ENCODE measurements at regions not wholly inside any gene's neighbourhood (a gene's known extent, or its start where the extent isn't known, plus 50 kb on each side); places are given as distances from the start of the nearest gene placed in this dataset.
"Not testable (repeated sequence)": the region's sequence is repeated elsewhere in the genome, so short reads cannot be mapped to it uniquely, and the experiment has no call there.

- intact Hi-C loops (cut with DNase I; ENCODE audit: low total_unique reads): no loop called here
- 44 to 63% (median 54%) methylated on average over 2 of the region's 2 CpGs for WGBS, 5 donors
- Histone ChIP-seq H3K4me3 (no peak overlapping the region), H3K4me1 (no peaks in the 10 kb centered on the region), H3K27me3 (replicated peaks in 1 of 7) (no peaks in the 10 kb centered on the region), H3K27ac (no peak overlapping the region), H3K36me3 (no peaks in the 10 kb centered on the region), H3K9me3 (peaks cover 0 to 7% (median 0%) of the 10 kb centered on the region in 8 donors)
- no peak for TF ChIP-seq POLR2AphosphoS5 (IDR thresholded peaks at IDR 0.05)
- TF ChIP-seq CTCF (IDR thresholded peaks at IDR 0.05 in 8 of 11, conservative IDR thresholded peaks at IDR 0.05 in 3 of 11): no peak
- no peak for TF ChIP-seq POLR2A (IDR thresholded peaks at IDR 0.05)
- no peak for DNase-seq
Observed at GRCh38 chr5:117376748-117377147, 802.1 kb upstream of the SEMA6A start.

- DNase-seq: no peak
- H3K27me3 ChIP-seq (replicated peaks in 1 of 7): no peaks in the 10 kb centered on the region
- H3K27ac ChIP-seq: no peak overlapping the region
- intact Hi-C loops (cut with DNase I; ENCODE audit: low total_unique reads): no loop called here
- H3K4me1 ChIP-seq: no peaks in the 10 kb centered on the region
- H3K9me3 ChIP-seq: peaks cover 0 to 3% (median 0%) of the 10 kb centered on the region in 8 donors
- no peak overlapping the region for H3K4me3 ChIP-seq
- H3K36me3 ChIP-seq: no peaks in the 10 kb centered on the region
- TF ChIP-seq POLR2AphosphoS5 (IDR thresholded peaks at IDR 0.05) (no peak), CTCF (IDR thresholded peaks at IDR 0.05 in 8 of 11, conservative IDR thresholded peaks at IDR 0.05 in 3 of 11) (no peak), POLR2A (IDR thresholded peaks at IDR 0.05) (no peak)
Observed at GRCh38 chr5:117359895-117360294, 785.3 kb upstream of the SEMA6A start.

GRCh38 chr5:117357886-117358285 is 783.3 kb upstream of the SEMA6A start:
- no peaks in the 10 kb centered on the region for H3K36me3 ChIP-seq
- DNase-seq: no peak
- no peaks in the 10 kb centered on the region for H3K4me1 ChIP-seq
- no peak overlapping the region for H3K27ac ChIP-seq
- intact Hi-C loops (cut with DNase I; ENCODE audit: low total_unique reads): no loop called here
- no peaks in the 10 kb centered on the region for H3K27me3 ChIP-seq (replicated peaks in 1 of 7)
- WGBS, 5 donors: 77 to 94% (median 87%) methylated on average over 3 of the region's 3 CpGs
- no peak overlapping the region for H3K4me3 ChIP-seq
- no peak for TF ChIP-seq POLR2A (IDR thresholded peaks at IDR 0.05)
- no peak for TF ChIP-seq CTCF (IDR thresholded peaks at IDR 0.05 in 8 of 11, conservative IDR thresholded peaks at IDR 0.05 in 3 of 11)
- no peak for TF ChIP-seq POLR2AphosphoS5 (IDR thresholded peaks at IDR 0.05)
- peaks cover 0 to 3% (median 0%) of the 10 kb centered on the region in 8 donors for H3K9me3 ChIP-seq

GRCh38 chr5:117347280-117347679 is 772.7 kb upstream of the SEMA6A start:
- H3K36me3 ChIP-seq: no peaks in the 10 kb centered on the region
- WGBS, 5 donors: 42 to 54% (median 46%) methylated on average over 2 of the region's 2 CpGs
- no peaks in the 10 kb centered on the region for H3K9me3 ChIP-seq
- H3K4me3 ChIP-seq: no peak overlapping the region
- H3K27ac ChIP-seq: no peak overlapping the region
- no peak for DNase-seq
- no peaks in the 10 kb centered on the region for H3K4me1 ChIP-seq
- TF ChIP-seq POLR2A (IDR thresholded peaks at IDR 0.05) (no peak), CTCF (IDR thresholded peaks at IDR 0.05 in 8 of 11, conservative IDR thresholded peaks at IDR 0.05 in 3 of 11) (no peak), POLR2AphosphoS5 (IDR thresholded peaks at IDR 0.05) (no peak)
- intact Hi-C loops (cut with DNase I; ENCODE audit: low total_unique reads): no loop called here
- no peaks in the 10 kb centered on the region for H3K27me3 ChIP-seq (replicated peaks in 1 of 7)

- intact Hi-C loops (cut with DNase I; ENCODE audit: low total_unique reads); H3K4me3 ChIP-seq; H3K36me3 ChIP-seq; H3K27ac ChIP-seq; H3K9me3 ChIP-seq; H3K4me1 ChIP-seq; H3K27me3 ChIP-seq (replicated peaks in 1 of 7): not testable (repeated sequence)
- DNase-seq: peak; percentile 35
- WGBS, 5 donors: 67 to 77% (median 75%) methylated on average over 8 to 13 of the region's 13 CpGs
Observed at GRCh38 chr5:117343726-117344125, 769.1 kb upstream of the SEMA6A start.

All from spleen (tissue), 11 donors.